Spleen (tissue), 11 donors: ENCODE measurements at regions not wholly inside any gene's neighbourhood (a gene's known extent, or its start where the extent isn't known, plus 50 kb on each side); places are given as distances from the start of the nearest gene placed in this dataset.

Experiments
- DNase-seq: peaks from one replicate; pipeline ENCODE4 v3.0.0-alpha.2; 2020
- H3K27ac ChIP-seq, 8 donors: fragments of 200-600 bp; sonication (generic) in 7 of 8; 1 replicate in 4 of 8; 2 replicates in 4 of 8; pipeline versions ENCODE4 v1.5.0 to v1.8.0; 2016 to 2021; ENCODE audit warnings: inconsistent platforms in 4 of 8, mild to moderate bottlenecking in 4 of 8, moderate library complexity in 1 of 8
- H3K27me3 ChIP-seq, 7 donors: fragments of 200-600 bp; sonication (generic) in 6 of 7; replicated peaks in 1 of 7; 1 replicate in 4 of 7; 2 replicates in 3 of 7; pipeline versions ENCODE4 v1.5.0 to v1.8.0; 2016 to 2021; ENCODE audit warnings: inconsistent platforms in 3 of 7, mild to moderate bottlenecking in 1 of 7
- H3K36me3 ChIP-seq, 6 donors: fragments of 200-600 bp; sonication (generic) in 5 of 6; 1 replicate in 4 of 6; 2 replicates in 2 of 6; pipeline versions ENCODE4 v1.5.0 to v1.8.0; 2016 to 2021; ENCODE audit warnings: inconsistent platforms in 2 of 6
- H3K4me1 ChIP-seq, 6 donors: fragments of 200-600 bp; sonication (generic) in 5 of 6; 1 replicate in 3 of 6; 2 replicates in 3 of 6; pipeline versions ENCODE4 v1.5.0 to v1.8.0; 2016 to 2021; ENCODE audit warnings: inconsistent platforms in 3 of 6
- H3K4me3 ChIP-seq, 8 donors: fragments of 200-600 bp; sonication (generic) in 7 of 8; 1 replicate in 4 of 8; 2 replicates in 4 of 8; pipeline versions ENCODE4 v1.5.0 to v1.8.0; 2016 to 2021; ENCODE audit warnings: inconsistent platforms in 4 of 8, mild to moderate bottlenecking in 4 of 8, moderate library complexity in 2 of 8
- H3K9me3 ChIP-seq, 8 donors: fragments of 200-600 bp; sonication (generic) in 7 of 8; 1 replicate in 4 of 8; 2 replicates in 4 of 8; pipeline versions ENCODE4 v1.5.0 to v1.8.0; 2016 to 2021; ENCODE audit warnings: inconsistent platforms in 4 of 8
- CTCF ChIP-seq, 11 experiments: fragments of 200-600 bp in 7 of 11; fragments of 450-650 bp in 4 of 11; sonication (generic) in 4 of 11; IDR thresholded peaks in 8 of 11; conservative IDR thresholded peaks in 3 of 11; 1 replicate in 7 of 11; 2 replicates in 4 of 11; pipeline versions ENCODE4 v1.4.0 to v1.8.0; 2016 to 2021; ENCODE audit warnings: antibody characterized with exemption in 11 of 11, inconsistent platforms in 4 of 11, mild to moderate bottlenecking in 1 of 11
- POLR2A ChIP-seq, 3 donors: fragments of 450-650 bp; IDR thresholded peaks; one replicate each; pipeline ENCODE4 v1.5.1; 2017; ENCODE audit warnings: antibody characterized with exemption in 3 of 3, mild to moderate bottlenecking in 1 of 3
- POLR2AphosphoS5 ChIP-seq, 3 donors: sonication (generic); formaldehyde crosslinking; IDR thresholded peaks; one replicate each; pipeline ENCODE4 v1.5.1; 2017; ENCODE audit warnings: antibody characterized with exemption in 3 of 3
- WGBS, 5 donors: extraction: QIAGEN DNeasy Blood & Tissue Kit in 3 of 5; methylation state at CpG; one replicate each; pipeline versions ENCODE4 v1.1.5 to v1.1.7; 2013 to 2018; 5-methylcytosine and 5-hydroxymethylcytosine counted together
- intact Hi-C: fragments of 100-400 bp; cut with DNase I; formaldehyde crosslinking; loops from one replicate; pipeline ENCODE4 v1.15.0; 2023; ENCODE audit warnings: low total_unique reads
- donor health status: healthy with polysubstance abuse.
- donor health status: DM: no; HTN: no; CAD: no; lungs with moderate emphysema.
- donor health status: DM: no; HTN: no; CAD: no.
- donor health status: Bipolar disorder and iron deficiency.
- donor health status: healthy.
- donor health status: DM: no; HTN: no; CAD: no.
- donor health status: DM: yes; HTN: yes; CAD: no.

DNA sequence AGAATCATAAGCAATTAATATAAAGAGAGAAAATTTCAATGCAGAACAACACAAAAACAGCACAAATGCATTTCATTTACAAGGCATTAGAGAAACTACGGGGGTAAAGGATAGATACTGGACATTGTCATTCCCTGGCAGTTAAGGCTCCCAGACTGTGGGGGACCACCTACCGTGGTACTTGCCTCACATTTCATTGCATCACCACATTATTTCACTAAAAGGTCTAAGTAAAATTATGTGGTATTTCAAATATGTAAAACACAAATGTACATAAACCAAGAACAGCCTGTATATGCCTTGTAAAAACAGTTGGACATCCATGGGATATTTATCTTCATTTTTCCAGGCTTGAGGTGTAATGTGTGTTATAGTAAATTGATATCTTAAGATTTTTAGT lies 571.2 kb upstream of the ZNF462 start:
- H3K4me3 ChIP-seq: no peak overlapping the region
- peaks cover 0 to 3% (median 0%) of the 10 kb centered on the region in 8 donors for H3K9me3 ChIP-seq
- peaks cover 0 to 4% (median 0%) of the 10 kb centered on the region in 6 donors for H3K4me1 ChIP-seq
- H3K27me3 ChIP-seq: no peaks in the 10 kb centered on the region
- TF ChIP-seq POLR2A (IDR thresholded peaks at IDR 0.05) (no peak), POLR2AphosphoS5 (IDR thresholded peaks at IDR 0.05) (no peak), CTCF (IDR thresholded peaks at IDR 0.05 in 8 of 11, conservative IDR thresholded peaks at IDR 0.05 in 3 of 11) (no peak)
- intact Hi-C loops: no loop called here
- H3K27ac ChIP-seq: no peak overlapping the region
- no peaks in the 10 kb centered on the region for H3K36me3 ChIP-seq
- no peak for DNase-seq
- 67 to 84% (median 80%) methylated on average over 2 of the region's 2 CpGs for WGBS, 5 donors

DNA sequence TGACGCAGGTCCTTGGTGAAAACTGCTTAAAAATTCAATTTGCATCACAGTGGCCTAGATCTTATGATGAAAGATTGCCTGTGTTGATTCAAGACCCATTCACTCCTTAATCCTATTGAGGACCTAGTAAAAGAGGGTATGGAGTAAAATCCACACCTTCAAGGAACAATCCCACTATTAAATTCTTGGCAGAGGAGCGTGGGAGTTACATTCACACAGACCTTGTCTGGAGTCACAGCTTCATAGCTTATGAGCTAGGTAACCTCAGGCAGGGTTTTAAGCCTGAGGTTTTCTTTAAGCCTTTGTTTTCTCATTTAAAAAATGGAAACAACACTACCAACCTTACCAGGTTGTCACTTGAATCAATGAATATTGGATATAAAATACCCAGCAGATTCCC lies 566.5 kb upstream of the ZNF462 start:
- TF ChIP-seq POLR2AphosphoS5 (IDR thresholded peaks at IDR 0.05) (no peak), POLR2A (IDR thresholded peaks at IDR 0.05) (no peak), CTCF (IDR thresholded peaks at IDR 0.05 in 8 of 11, conservative IDR thresholded peaks at IDR 0.05 in 3 of 11) (no peak)
- intact Hi-C loops: no loop called here
- 86 to 98% (median 87%) methylated on average over 2 of the region's 2 CpGs for WGBS, 5 donors

GRCh38 chr9:106298997-106299396 lies 564.0 kb upstream of the ZNF462 start:
- intact Hi-C loops: no loop called here

More for the DNA sequence above, 566.5 kb upstream of the ZNF462 start:
- Histone ChIP-seq H3K36me3 (no peaks in the 10 kb centered on the region), H3K9me3 (peaks cover 0 to 3% (median 0%) of the 10 kb centered on the region in 8 donors), H3K4me1 (no peaks in the 10 kb centered on the region), H3K27ac (no peak overlapping the region), H3K4me3 (no peak overlapping the region), H3K27me3 (no peaks in the 10 kb centered on the region)
- DNase-seq: no peak

DNA sequence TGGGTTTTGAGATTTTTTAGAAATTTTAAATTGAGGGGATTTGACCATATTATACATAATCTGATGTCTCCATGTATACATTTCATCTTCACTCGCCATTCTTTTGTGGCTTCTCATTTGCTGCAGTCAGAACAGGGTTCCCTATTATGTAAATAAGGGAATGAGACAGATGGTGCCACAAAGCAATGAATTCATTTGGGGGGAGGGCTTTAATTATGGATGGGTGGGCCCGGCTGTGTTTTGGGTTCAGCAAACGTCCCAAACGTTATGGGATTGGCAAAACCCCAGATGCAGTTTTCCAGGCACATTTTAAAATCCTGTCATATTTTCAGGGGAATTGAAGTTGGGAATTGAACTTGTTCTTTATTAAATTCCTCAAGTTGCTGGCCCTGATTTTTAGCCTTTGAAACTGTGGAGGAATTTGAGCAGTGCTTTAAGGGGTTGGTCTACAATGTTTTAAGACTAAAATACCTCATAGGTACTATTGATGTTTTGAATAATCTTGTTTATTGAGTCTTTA lies 558.5 kb upstream of the ZNF462 start:
- no peaks in the 10 kb centered on the region for H3K27me3 ChIP-seq
- H3K4me3 ChIP-seq: no peak overlapping the region
- no peaks in the 10 kb centered on the region for H3K36me3 ChIP-seq
- intact Hi-C loops: no loop called here
- DNase-seq: no peak
- no peak overlapping the region for H3K27ac ChIP-seq
- H3K4me1 ChIP-seq: no peaks in the 10 kb centered on the region
- TF ChIP-seq POLR2A (IDR thresholded peaks at IDR 0.05) (no peak), POLR2AphosphoS5 (IDR thresholded peaks at IDR 0.05) (no peak), CTCF (IDR thresholded peaks at IDR 0.05 in 8 of 11, conservative IDR thresholded peaks at IDR 0.05 in 3 of 11) (no peak)
- WGBS, 5 donors: 83 to 95% (median 87%) methylated on average over 4 of the region's 4 CpGs
- no peaks in the 10 kb centered on the region for H3K9me3 ChIP-seq

More at GRCh38 chr9:106298997-106299396, 564.0 kb upstream of the ZNF462 start:
- H3K4me3 ChIP-seq: no peak overlapping the region
- no peaks in the 10 kb centered on the region for H3K4me1 ChIP-seq
- H3K27ac ChIP-seq: no peak overlapping the region
- no peaks in the 10 kb centered on the region for H3K36me3 ChIP-seq
- no peaks in the 10 kb centered on the region for H3K27me3 ChIP-seq
- no peak for DNase-seq
- TF ChIP-seq POLR2A (IDR thresholded peaks at IDR 0.05) (no peak), POLR2AphosphoS5 (IDR thresholded peaks at IDR 0.05) (no peak), CTCF (IDR thresholded peaks at IDR 0.05 in 8 of 11, conservative IDR thresholded peaks at IDR 0.05 in 3 of 11) (no peak)
- WGBS, 5 donors: 75 to 90% (median 86%) methylated on average over 3 of the region's 3 CpGs
- H3K9me3 ChIP-seq: no peaks in the 10 kb centered on the region
